Stimulated activated CD4-positive, alpha-beta T cell treated with anti-CD3 and anti-CD28 coated beads, TNF-alpha, amount 100 ng/mL, for 24 hours (primary cell): ENCODE measurements at regions not wholly inside any gene's neighbourhood (a gene's known extent, or its start where the extent isn't known, plus 50 kb on each side); places are given as distances from the start of the nearest gene placed in this dataset.

Experiments used
- DNase-seq, 3 experiments: peaks; one replicate each; pipeline ENCODE4 v3.0.0-alpha.2; 2020; ENCODE audit warnings: low read depth in 3 of 3

DNA sequence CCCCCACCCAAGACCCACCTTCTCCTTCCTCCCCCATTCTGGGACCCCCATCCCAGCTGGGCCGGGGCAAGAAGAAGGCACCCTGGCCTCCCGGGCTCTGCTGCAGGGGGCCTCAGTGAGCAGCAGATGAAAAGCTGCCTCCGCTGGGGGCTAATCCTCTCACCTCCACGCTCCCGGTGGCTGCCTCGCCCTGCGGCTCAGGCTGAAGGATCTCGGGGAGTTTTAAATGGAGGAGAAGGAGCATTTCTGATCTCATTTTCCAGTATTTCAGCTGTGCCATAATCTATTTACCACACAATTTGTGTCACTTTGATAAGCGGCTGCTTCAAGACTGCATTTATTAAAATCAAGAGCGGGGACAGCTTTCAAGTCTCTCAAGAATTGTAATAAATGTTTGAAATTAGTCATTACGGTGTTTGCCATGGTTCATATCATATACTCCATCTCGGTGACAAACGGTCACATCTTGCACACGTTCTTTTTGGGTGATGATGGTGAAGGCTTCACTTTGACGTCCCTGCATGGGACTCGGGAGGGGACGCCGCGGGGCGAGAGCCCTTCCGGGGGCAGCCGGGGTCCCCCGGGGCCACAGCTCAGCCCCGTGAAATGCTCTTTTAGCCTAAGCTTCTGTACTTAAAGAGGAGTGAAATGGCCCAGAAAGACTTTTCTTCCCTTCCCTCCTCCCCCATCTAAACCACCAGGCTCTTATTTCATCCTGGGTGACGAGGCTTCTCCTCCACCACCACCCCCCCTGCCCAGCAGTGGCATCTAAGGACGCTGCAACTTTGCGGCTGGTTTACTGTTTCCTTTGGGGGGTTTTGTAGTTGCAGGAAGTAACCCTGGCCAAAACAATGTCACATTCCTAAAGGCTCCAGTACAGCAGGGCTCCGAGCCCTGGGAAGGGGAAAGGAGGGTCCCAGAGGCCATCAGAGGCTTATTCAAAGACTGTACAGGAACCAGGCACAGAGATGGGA is 313.1 kb upstream of the TNRC6C start:
- DNase-seq = peak; percentile 14 to 61 (median 18)

- no peak for DNase-seq
Measured at GRCh38 chr17:77646046-77646430, 312.5 kb upstream of the TNRC6C start.

GRCh38 chr17:77647531-77647930 is 311.0 kb upstream of the TNRC6C start:
- DNase-seq = no peak

DNA sequence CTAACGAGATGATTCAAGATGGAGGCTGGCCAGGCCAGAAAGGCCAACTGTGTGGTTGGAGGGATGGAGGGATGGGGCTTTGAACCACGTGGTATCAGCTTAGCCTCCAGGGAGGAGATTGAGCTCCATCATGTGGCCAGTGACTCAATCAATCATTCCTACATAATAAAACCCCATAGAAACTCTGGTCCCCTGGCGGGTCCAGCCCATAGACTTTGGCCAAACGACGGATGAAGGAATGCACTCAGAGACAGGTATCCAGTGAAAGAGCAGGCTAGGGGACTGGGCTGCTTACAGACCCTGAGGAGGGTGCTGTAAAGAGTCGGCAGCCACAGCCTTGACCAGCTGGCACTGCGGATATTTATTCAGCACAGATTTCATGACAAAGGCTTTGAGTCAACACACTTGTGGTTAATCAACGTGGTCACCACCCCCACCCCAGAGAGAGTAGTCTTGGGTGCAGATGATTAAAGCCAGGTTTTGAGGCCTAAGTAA is 308.7 kb upstream of the TNRC6C start:
- no peak for DNase-seq

DNA sequence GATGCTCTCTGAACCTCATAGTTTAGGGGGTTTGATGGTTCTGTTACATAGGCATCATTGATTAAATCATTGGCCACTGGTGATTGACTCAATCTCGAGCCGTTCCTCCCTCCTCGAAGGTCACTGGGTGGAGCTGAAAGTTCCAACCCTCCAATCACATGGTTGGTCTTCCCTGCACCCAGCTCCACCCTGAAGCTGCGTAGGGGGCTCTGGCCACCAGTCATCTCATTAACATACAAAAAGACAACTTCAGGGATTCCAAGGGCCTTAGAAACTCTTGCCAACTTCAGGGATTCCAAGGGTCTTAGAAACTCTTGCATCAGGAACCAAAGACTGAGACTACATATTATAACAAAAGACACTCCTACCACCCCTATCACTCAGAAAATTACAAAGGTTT is 306.5 kb upstream of the TNRC6C start:
- DNase-seq = no peak

DNA sequence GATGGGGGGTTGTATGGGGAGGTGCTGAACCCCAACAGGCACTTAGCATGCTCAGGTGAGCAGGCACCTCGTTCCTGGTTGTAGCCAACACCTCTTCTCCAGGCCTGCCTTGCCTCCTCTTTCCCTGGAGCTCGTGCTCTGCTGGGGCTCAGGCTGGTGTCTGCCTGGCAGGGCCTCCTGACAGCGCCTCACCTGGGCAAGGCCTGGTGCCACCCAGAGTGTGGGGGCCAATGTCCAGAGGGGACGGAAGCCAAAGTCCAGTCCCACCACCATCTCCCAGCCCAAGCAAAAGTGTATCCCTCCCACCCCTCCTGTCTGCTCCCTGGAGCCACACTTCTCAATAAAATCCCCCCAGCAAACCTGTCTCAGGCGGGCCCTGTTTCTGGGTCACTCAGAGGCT is 304.2 kb upstream of the TNRC6C start:
- DNase-seq = no peak

DNA sequence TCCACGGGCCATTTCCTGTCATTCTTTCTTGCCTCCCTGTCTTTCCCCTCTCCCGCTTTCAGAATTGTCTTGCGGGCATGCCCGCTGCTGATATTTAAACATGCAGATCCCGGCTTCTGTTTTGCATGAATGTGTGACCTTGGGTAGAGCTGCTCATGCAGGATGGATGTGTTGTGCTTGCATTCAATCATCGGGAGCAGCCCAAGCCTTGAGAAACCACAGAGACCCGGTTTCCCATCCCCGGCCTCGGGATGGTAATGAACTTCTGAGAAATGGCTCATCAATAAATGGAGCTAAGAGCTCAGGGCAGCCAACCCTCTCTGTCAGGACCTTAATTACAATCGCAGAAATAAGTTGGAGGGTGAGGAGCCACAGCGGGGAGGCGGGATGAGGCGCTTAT is 303.7 kb upstream of the TNRC6C start:
- no peak for DNase-seq

GRCh38 chr17:77656054-77656453 is 302.4 kb upstream of the TNRC6C start:
- no peak for DNase-seq

GRCh38 chr17:77657839-77658238 is 300.7 kb upstream of the TNRC6C start:
- no peak for DNase-seq

DNA sequence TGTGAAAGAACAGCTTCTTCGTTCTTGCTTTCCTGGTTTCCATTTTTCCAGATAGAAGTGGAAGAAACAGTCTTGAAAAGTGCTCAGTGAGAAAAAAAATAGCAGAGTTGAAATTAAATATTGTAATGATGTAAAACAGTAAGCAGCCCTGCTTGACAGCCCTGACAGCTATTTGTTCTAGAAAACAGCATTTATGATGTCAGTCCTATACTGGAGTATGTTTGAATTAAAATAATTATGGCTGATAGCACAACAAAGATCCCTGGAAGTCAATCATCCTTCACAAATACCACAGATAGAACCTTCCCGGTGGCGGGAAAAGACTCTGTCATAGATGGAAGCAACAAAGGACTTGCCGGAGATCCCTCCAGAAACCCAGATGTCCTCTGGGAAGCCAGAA is 298.0 kb upstream of the TNRC6C start:
- DNase-seq = no peak

DNA sequence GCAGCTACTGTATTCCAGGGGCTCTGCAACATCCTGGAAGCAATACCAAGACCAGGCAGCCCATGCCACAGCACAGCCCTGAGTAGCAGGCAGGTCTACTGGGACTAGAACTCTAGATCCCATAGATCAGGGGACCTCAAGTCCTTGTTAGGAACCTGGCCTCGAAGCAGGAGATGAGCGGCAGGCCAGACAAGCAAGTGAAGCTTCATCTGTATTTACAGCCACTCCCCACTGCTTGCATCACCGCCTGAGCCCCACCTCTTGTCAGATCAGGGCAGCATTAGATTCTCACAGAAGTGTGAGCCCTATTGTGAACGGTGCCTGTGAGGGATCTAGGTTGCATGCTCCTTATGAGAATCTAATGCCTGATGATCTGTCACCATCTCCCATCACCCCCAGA is 295.7 kb upstream of the TNRC6C start:
- no peak for DNase-seq

- DNase-seq = no peak
Measured at GRCh38 chr17:77664097-77664729, 294.3 kb upstream of the TNRC6C start.

GRCh38 chr17:77665833-77666232 is 292.7 kb upstream of the TNRC6C start:
- no peak for DNase-seq

DNA sequence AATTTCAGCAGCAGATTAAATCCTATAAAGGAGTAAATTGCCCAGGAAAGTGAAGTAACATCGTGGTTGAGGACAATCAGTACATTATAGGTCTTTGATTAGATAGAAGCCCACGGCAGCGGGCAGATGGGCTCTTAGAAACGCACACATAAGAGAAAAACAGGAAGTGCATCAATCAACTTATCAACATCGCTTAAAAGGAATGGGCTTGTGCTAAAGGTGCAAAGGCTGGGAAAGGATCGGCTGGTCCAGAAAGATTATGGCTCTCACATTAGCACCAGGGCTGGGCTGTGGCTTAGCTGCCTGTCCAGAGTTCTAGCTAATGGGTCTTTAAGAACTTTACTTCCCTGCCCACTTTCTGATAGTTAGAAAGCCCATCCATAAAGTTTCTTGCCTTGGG is 292.0 kb upstream of the TNRC6C start:
- no peak for DNase-seq

DNA sequence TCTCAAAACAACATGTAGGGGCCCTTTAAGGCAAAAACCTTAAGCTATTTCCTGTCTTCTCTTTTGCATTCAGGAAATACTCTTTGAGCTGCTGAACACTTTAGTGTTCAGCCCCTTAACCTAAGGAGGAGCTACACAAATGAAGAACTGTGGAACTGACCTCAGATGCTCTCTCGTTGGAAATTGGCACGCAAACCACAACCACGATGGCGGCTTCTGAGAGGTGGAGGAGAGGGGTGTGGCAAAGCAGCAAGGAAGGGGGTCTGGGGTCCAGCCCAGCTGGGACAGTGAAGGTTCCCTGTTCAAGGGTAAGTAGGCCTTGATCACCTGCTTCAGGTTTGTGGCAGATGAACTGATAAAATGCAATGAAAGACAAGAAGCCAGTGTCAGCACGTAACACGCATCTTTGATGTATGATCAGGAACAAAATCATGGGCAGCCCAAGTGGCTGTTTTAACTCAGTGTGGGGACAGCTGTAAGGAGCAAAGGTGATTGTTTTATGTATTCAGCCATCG is 291.6 kb upstream of the TNRC6C start:
- DNase-seq = peak; percentile 12 to 50 (median 31)

DNA sequence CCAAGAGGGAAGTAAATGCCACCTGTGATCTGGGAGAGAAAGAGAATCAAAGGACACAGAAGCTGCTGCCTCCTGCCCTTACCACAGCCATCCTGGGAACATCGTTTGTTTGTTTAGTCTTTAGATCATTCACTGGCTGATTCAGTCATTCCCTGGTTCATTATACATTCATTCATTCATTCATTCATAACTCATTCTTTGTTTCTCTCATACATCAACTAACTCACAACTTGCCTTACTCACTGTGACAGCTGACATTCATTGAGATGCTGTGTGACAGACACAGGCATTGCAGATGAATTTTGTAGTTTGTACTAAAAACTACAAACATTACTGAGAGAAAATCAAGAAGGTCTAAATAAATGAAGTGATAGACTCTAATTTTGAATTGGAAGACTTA is 291.0 kb upstream of the TNRC6C start:
- DNase-seq = no peak

DNA sequence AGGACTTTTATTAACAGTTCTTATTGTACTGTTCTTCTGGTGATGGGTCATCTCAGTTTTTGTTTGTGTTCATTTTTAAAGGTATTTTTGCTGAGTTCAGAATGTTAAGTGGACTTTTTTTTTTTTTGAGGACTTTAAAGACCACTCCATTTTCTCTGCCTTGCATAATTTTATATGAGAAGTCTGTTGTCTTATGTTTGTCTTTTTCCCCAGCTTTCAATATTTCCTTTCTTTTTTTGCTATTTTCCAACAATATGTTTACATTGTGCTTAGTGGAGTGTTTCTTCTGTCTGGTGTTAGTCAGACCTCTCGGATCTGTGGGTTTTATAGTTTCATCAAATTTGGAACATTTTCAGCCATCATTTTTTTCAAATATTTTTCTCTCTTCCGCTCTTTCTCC is 290.0 kb upstream of the TNRC6C start:
- DNase-seq = no peak

DNA sequence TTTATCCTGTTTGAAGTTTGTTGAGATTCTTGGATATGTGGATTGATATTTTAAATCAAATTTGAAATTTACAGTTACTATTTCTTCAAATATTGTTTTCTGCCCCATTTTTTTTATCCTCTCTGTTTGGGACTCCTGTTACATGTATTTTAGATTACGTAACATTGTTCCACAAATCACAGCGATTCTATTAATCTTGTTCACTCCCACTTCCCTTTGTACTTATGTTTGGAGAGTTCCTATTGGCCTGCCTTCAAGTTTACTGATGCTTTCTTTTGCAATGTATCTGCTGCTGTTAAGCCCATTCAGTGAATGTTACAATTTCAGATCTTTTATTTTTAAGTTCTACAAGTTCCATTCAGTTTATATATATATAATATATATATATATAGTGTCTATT is 288.3 kb upstream of the TNRC6C start:
- DNase-seq = no peak

GRCh38 chr17:77674358-77674757 is 284.1 kb upstream of the TNRC6C start:
- no peak for DNase-seq

DNA sequence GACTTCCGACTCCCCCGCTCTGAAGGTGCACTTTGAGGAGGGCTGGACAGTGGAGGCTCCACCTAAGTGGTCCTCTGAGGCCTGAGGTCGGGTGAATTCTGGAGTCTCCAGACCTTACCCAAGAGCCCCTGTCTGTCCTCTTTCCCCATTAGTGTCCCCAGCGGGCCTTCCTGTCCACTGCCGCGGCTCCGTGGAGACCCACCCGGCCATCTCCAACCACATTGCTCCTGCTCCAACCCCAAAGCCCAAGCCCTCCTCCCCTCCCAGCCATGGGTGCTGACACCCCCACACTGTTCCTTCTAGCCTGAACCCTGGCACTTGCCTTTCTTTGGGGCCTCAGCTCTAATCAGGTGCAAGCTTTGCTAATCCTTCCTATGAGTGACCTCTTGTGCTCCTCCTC is 283.1 kb upstream of the TNRC6C start:
- no peak for DNase-seq

DNA sequence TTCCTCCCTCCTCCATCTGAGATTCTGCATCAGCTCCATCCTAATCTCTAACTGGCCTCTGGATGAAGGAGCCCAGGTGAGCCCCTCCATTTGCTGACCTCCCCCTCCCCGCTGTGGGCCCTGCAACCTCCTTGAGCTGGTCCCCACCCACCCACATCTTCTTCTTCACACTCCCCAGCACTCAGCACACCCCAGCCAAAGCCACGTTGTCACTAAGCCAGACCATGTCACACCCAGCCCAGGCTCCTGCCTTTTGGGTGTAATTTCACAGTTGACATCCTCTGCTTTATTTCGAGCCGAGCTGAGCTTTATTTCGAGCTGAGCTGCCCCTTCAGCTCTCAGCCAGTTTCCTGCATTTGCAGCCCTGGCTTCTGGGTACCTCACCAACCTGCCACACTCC is 282.7 kb upstream of the TNRC6C start:
- no peak for DNase-seq

DNA sequence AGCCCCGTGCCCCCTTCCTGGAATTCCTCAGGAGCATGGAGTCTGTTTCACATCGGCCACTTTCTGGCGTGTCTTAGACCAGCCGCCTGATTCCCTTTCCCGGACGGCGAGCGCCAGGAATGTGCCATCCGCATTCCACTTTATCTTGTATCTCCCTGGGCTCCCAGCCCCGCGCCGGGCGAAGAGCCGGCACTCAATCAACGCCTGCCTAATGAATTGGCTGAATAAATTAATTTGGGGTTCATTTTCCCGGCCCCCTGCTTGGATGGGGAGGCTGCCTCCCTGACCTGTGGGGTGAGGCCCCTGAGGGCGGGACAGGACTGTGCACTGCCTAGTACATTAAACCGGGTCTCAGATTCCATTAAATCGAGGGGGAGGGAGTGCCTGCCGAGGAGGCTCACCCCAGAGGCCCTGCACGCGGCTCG is 282.3 kb upstream of the TNRC6C start:
- no peak for DNase-seq

- no peak for DNase-seq
Measured at GRCh38 chr17:77677211-77677610, 281.3 kb upstream of the TNRC6C start.
